SK-MEL-5 (cell line): ENCODE measurements at regions not wholly inside any gene's neighbourhood (a gene's known extent, or its start where the extent isn't known, plus 50 kb on each side); places are given as distances from the start of the nearest gene placed in this dataset.

Source experiments
- DNase-seq: peaks from one replicate; pipeline ENCODE4 v3.0.0-alpha.2; 2016; ENCODE audit warnings: low read depth, low spot score
- in situ Hi-C: cut with HindIII; loops from 2 replicates; pipeline ENCODE4 v1.10.0; 2016; ENCODE audit warnings: low sequenced_read_pairs, high pct_unique_total_duplicates, low pct_unique_long_range_greater_than_20kb

DNA sequence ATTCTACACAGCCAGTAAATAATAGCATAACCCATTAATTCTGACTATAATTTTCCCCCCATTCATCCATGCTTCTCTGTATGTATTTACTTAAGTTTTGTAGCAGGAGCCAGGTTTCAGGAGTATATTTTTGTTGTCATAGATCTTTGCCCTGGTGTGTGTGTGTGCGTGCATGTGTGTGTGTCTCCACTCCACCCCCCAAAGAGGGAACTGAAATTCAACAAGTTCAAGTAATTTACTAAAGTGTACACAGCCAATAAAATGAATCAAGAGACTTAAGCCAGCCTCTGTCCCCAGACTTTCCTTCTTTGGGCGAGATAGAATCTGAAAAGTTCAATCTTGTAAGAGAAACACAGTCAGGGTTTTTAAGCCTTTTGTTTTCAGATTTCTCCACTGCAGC is 792.0 kb downstream of the MED13L start:
- in situ Hi-C loops, result no loop called here
- DNase-seq, result no peak

DNA sequence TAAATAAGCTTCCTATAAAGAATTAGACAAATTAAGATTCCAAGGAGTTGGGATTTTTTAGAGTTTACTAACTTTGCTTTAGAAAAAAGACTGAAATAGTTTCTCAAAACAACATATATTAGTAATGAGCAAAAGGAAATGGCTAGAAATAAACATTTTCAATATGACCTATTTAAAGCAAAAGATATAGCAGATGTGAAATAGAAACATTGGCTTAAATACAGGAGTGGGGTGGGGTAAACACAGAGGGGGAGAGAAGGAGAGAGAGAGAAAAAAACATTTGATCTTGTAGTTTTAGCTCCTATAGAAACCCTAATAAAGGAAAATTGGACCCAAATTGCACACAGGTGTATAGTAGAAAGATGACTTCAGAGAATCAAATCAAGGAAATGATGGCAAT is 794.5 kb downstream of the MED13L start:
- DNase-seq, result no peak
- in situ Hi-C loops, result no loop called here

DNA sequence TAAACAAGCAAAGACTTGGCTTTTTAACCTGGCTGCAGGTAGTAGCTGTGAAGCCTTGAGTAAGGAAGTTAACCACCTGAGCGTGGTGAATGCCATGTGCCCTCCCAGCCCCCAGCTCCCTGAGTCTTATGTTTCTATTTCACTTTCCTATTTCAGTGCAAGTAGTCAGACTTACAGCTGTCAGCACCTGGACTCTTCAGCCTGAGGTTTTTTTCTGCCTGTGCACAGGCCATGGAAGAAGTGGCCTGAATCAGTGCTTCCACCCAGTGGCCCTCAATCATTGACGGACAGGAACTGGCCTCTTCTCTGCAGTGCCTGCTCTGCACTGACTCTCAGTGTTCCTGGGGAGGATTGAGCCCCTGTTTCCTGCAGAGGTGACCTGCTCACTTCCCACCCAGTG is 796.4 kb downstream of the MED13L start:
- in situ Hi-C loops, result no loop called here
- DNase-seq, result no peak

DNA sequence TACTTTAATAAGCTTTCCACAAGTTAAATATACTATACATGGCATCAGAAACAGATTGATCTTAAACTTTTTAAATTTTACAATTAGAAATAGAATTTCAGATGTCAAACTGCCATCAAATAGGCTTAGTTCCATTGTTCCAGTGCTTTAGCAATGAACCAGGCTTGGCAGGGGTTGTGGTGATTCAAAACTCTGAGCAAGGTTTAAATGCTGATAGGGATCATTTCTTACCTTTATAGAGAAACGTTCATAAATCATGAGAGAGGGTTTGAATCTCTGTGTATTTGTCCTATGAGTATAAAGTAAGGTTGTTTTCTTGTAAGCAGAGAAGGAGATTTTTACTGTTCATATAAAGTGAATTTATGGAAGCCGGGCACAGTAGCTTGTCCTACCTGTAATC is 794.5 kb upstream of the TBX3 start:
- in situ Hi-C loops, result no loop called here
- no peak for DNase-seq

DNA sequence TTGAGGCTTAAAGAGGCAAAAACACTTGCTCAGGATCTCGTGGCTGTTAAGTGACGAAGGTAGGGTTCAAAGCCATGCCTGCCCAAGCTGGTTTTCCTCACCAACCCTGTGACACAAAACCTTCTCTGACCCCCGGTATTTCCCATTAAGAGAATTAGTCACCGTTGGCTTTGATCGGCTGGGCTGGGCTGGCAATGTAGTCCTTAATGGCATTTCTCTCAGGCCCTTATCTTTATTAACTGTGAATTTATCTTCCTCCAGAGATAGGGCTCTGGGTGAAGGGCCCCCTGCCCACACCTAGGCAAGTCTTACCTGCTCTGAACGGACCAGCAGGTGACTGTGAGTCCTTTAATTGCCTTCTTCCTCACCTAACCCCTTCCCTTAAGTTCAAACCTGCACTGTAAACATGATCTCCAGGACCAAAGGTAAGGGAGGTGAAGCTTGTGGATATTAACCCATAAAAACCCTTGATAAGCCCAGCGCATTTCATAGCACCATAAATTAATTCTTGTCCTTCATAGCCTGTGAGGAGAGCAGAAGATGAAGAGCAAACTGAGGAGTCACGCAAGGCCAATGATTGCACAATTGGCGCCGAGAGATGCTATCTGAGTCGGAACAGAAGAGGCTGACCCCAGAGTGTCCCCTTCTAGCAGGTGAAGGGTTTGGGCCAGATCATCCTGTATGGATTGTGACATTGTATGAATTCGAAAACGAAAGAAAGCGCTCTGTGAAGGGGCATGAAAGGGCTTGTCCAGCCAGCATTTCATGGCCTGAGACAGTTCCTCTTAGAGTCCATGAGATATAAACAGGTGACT is 790.8 kb upstream of the TBX3 start:
- in situ Hi-C loops, result no loop called here
- no peak for DNase-seq

DNA sequence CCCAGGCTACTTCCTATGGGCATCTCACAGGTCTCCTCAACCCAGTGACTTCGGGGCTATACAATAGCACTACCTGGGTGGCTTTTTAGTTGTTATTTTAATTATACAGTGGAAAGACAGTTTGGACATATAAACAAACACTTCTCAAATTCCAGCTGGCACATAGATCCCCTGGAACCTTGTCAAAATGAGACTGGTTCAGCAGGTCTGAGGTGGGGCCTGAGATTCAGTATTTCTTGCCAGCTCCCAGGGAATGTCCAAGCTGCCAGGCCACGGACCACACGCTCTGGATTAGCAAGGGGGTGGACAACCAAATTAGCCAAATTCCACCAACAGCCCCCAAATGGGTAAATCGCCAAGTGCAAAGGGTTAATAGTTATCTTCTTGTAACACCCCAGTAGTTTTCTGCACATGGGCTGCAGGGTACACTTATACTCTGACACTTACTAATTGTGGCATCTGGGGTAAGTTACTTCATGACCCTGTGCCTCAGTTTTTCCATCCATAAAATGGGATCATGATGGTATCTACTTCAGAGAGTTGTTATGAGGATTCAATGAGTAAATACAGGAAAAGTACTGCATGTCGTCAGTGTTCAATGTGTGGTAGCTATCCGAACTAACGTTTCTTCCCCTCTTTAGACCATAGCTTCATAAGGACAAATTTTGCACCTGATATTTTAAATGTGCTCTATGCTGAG is 789.4 kb upstream of the TBX3 start:
- in situ Hi-C loops, result no loop called here
- DNase-seq, result no peak

DNA sequence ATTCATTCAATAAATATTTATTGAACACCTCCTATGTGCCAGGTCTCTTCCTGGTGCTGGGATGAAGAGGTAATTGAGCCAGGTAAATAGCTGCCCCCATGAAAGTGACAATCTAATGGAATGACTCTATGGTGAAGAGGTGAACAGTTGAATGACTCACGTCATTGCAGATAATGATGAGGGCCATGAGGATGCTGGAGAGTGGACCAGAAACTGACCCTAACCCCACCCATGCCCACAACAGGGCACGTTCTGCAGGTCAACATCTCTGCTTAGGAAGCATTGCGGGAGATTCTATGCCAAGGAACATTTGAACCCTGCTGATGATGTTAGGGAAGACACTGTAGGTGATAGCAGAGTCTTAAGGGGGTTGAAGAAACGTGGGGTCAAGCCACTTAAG is 788.9 kb upstream of the TBX3 start:
- in situ Hi-C loops, result no loop called here
- no peak for DNase-seq

DNA sequence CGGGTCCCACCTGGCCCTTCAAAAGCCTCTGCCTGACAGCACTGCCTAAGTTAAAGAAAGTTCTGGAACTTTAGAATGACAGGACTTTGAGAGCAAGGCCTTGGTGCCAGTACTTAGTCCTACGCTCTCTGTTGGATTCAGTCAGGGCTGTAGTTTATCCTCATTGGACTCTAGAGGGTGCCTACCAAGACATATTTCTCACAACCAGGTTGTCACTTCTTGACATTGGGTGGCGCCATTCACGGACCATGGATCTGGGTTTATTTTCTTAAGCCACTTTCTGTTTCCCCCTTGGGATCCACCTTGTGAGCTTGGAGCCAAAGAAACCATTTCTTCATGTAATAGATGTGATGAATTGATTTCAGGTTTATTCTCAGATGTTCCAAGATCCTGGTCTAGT is 787.0 kb upstream of the TBX3 start:
- peak; percentile 8 for DNase-seq
- in situ Hi-C loops, result no loop called here

DNA sequence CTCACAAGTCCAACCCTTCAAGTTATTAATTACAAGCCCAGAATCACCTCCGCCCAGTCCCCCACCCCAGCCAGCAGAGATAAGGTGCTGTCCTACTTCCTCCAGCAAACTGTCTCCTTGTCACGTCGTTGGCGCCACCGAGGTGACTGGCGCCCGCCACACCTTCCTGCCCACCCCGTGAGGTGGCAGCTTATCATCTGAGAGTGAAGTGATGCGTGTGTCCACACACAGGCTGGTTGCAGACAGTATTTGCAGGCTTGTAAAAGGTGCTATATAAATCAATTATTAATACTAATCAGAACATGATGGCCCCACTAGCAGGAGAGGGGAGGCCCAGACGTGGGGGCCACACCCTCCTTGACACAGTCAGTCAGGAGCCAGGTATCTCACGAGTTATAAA is 786.6 kb upstream of the TBX3 start:
- no peak for DNase-seq
- in situ Hi-C loops, result no loop called here

DNA sequence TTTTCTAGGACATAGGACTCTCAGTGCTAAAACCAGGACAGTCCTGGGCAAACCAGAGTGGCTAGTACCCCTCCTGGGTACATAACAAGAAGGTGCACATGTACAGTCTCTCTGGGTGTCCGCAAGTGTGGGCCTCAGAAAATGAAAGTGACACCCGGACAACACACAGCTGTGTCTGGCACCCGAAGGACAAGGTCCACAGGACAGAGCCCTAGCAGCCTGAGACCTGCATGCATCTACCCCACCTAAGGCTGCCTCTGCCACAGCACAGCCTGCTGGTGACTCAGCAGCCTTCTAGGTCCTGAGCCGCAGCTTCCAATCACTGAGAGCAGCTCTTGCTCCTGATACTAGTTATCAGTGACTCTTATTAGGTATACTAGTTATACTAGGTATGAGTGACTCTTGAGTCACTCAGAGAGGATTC is 784.1 kb upstream of the TBX3 start:
- in situ Hi-C loops, result no loop called here
- no peak for DNase-seq

DNA sequence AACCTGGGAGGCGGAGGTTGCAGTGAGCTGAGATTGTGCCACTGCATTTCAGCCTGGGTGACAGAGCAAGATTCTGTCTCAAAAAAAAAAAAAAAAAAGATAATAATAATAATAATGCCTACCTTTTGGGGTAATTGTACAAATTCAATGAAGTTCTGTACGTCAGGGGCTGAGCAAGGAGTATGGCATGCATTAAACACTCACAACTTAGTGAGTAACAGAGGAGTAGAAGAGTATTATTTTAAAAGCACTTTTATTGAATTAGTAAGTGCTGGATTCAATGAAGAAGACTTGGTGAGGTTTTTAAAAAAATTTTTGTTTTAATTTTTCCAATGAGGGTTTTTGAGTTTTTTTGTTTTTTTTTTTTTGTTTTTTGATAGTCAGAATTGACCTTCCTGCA is 783.6 kb upstream of the TBX3 start:
- DNase-seq, result no peak
- in situ Hi-C loops, result no loop called here

DNA sequence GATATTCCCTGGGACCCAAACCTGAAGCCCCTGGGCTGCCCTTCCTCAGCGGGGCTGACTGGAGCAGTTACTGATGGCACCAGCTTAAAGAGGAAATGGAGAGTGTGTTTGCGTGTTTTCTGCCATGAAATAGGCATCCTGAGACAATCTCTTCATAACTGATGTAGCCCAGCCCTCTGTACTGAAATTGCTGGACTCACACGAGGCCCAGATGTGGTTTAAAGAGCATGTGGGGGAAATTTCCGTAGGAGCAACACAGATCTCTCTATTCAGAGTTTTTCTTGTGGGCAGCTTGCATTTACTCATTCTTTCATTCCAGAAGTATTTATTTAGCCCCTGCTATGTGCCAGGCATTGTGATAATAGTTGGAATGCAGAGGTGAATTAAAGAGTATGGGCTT is 782.1 kb upstream of the TBX3 start:
- DNase-seq, result no peak
- in situ Hi-C loops, result no loop called here

DNA sequence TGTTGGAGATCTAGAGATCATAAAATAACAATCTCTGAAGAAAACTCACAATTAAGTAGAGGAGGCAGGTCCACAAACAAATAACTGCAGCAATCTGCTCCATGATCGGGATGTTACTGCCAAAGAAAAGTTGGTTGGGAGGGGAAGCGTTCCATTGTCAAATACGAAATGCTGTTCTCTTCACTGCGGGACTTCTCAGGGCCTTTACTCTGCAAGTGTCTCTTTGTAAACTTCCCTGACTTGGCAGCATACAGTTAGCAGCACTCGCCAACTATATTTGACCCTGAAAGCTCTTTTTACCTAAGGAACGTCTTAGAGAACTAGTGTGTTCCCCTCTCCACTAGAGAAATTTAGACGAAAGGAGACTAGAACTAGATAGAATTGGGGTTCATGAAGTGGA is 780.7 kb upstream of the TBX3 start:
- in situ Hi-C loops, result no loop called here
- no peak for DNase-seq

DNA sequence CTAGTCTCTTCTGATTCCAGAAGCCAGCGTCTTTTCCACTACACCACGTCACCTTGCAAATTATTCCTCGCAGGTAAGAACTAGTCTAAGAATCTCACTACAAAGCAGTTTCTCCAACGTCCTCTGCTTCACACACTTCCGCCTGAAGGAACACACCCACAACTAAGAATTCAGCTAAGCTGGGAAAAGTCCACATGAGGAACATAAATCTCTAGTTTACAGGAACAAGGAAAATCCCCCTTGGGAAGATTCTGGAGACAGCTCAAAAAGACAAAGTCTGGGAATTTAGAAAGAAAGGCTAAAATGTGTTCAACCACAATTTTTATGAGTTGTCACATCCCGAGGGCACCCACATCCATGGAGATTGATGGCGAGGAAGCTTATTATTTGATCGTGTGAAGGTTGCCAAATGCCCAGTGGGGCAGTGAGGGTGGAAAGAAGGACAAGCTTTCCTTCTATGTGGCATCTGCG is 780.2 kb upstream of the TBX3 start:
- in situ Hi-C loops, result no loop called here
- no peak for DNase-seq

DNA sequence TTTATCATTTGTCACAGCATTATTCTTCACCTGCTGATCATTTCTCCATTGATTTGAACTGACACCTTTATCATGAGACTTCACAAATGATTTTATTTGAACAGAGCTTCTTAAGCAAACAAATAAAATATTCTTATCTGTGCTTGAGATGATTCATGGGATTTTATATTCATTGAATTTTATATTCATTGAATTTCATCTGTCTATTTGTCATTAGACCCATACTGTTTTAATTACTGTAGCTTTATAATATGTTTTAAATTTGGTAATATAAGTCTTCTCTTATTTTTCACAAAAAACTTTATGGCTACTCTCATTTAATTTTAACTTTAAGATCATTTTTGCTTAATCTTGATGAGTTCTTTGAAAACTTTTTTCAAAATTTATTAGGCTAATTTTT is 777.4 kb upstream of the TBX3 start:
- in situ Hi-C loops, result no loop called here
- no peak for DNase-seq

DNA sequence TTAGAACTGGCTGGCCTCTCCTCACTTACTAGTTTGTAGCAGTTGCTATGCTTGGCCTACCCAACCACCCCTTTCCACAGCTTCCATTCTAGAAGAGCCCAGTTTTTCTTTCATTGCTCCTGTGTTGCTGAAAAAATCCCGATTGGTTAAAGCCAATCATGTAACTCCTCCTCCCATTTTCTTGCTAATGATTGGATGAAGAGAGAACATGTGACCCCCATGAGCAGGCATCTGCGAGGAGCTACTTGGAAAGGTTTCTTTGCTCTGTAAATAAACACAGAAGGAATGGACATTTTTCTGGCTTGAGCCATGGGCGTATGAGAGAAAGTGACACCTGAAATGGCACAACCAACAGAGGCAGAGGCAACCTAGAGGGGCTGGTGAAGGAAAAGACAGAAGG is 773.8 kb upstream of the TBX3 start:
- DNase-seq, result peak; percentile 9
- in situ Hi-C loops, result no loop called here

DNA sequence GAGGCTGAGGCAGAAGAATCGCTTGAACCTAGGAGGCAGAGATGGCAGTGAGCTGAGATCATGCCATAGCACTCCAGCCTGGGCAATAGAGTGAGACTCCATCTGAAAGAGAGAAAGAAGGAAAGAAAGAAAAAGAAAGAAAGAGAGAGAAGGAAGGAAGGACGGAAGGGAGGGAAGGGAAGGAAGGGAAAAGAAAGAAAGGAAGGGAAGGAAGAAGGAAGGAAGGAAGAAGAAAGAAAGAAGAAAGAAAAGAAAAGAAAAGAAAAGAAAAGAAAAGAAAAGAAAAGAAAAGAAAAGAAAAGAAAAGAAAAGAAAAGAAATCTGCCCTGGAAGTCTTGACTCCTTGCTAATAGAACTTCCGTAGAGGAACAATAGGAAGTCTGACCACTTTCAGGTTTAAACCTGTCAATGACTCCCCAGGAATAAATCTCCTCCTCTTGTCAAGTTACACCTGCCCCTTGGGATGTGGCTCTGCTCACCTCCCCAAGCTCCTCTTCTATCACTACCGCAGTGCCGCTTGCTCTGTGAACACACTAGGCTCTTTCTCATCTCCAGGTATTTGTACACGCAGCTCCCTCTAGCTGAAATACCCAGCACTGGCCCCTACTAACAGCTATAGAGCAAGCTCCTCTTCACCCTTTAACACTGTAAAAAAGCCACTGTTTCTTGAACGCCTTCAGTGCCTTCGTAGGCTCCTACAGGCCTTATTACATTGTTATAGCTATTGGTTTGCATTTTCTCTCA is 773.1 kb upstream of the TBX3 start:
- DNase-seq, result peak; percentile 41
- in situ Hi-C loops, result no loop called here

DNA sequence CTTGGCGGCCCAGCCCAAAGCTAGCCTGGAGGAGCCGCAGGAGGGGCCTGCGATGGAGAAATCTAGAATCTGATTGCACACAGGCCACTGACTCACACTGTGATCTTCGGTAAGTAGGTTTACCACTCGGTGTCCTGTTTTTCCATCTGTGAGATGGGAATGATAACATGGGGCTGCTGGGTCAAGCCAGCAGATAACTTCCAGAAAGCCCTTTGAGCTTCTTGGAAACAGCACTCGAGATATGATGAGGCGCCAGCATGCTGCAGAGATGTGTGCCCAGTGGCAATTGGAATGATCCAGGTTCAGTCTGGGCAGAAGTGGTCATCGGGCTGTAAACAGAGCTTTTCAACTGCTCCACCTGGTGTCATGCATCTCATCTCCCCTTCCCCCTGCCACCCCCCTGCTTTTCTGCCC is 771.3 kb upstream of the TBX3 start:
- in situ Hi-C loops, result no loop called here
- no peak for DNase-seq
